PC-3 (cell line): ENCODE measurements at regions not wholly inside any gene's neighbourhood (a gene's known extent, or its start where the extent isn't known, plus 50 kb on each side); places are given as distances from the start of the nearest gene placed in this dataset.

Experiments used
- ATAC-seq: fragments of 200-7000 bp; cut with Tn5 transposase; 2 replicates; pipeline ENCODE4 v1.9.1; 2020; ENCODE audit warnings: mild to moderate bottlenecking, moderate library complexity
- BruUV-seq: library from RNA; stranded (reverse); fragments of 400-500 nt; replicated peaks from 2 replicates; lab custom pipeline; 2021; lab: Mats Ljungman, UMichigan
- CTCF ChIA-PET: fragments of 300-600 bp; sonication (Branson Sonifier 250); formaldehyde crosslinking; loops from one replicate; lab custom pipeline; 2022; ENCODE audit warnings: antibody characterized with exemption; lab: Charles Lee
- POLR2A ChIA-PET: fragments of 300-600 bp; sonication (Branson Sonifier 250); formaldehyde crosslinking; loops from one replicate; lab custom pipeline; 2022; ENCODE audit warnings: antibody characterized with exemption; ENCODE audit not compliant: unreplicated experiment; lab: Charles Lee
- DNase-seq: peaks from one replicate; pipeline ENCODE4 v3.0.0-alpha.2; 2015
- H2AFZ ChIP-seq: fragments of 300-600 bp; sonication (generic); 2 replicates; pipeline ENCODE4 v1.6.0; 2016; ENCODE audit warnings: antibody characterized with exemption, low read length
- H3F3A ChIP-seq: fragments of 300-600 bp; sonication (generic); one replicate; pipeline ENCODE4 v1.6.0; 2017; ENCODE audit warnings: antibody characterized with exemption, low read length, control low read depth, mild to moderate bottlenecking; ENCODE audit not compliant: unreplicated experiment
- H3K27ac ChIP-seq: fragments of 300-600 bp; sonication (generic); 2 replicates; pipeline ENCODE4 v1.5.1; 2016; ENCODE audit warnings: mild to moderate bottlenecking, low read length
- H3K27me3 ChIP-seq: fragments of 300-600 bp; sonication (generic); 2 replicates; pipeline ENCODE4 v1.6.1; 2016; ENCODE audit warnings: low read length, mixed read lengths
- H3K36me3 ChIP-seq: fragments of 300-600 bp; sonication (generic); 2 replicates; pipeline ENCODE4 v1.6.1; 2016; ENCODE audit warnings: low read depth, mixed run types, low read length, mixed read lengths
- H3K4me1 ChIP-seq: fragments of 300-600 bp; sonication (generic); 2 replicates; pipeline ENCODE4 v1.5.1; 2016; ENCODE audit warnings: low read length; ENCODE audit not compliant: insufficient read depth
- H3K4me2 ChIP-seq: fragments of 300-600 bp; sonication (generic); 2 replicates; pipeline ENCODE4 v1.6.0; 2016; ENCODE audit warnings: low read length
- H3K4me3 ChIP-seq: fragments of 300-600 bp; sonication (generic); 2 replicates; pipeline ENCODE4 v1.5.1; 2016; ENCODE audit warnings: mild to moderate bottlenecking, low read length, mixed read lengths
- H3K79me2 ChIP-seq: fragments of 300-600 bp; sonication (generic); 2 replicates; pipeline ENCODE4 v1.6.1; 2017; ENCODE audit warnings: low read length, mixed read lengths
- H3K9ac ChIP-seq: fragments of 300-600 bp; sonication (generic); 2 replicates; pipeline ENCODE4 v1.6.0; 2016; ENCODE audit warnings: mild to moderate bottlenecking, low read length
- H3K9me2 ChIP-seq: fragments of 300-600 bp; sonication (generic); replicated peaks from 2 replicates; pipeline ENCODE4 v1.6.1; 2016; ENCODE audit warnings: mixed run types, low read length, mixed read lengths
- H3K9me3 ChIP-seq: fragments of 300-600 bp; sonication (generic); 2 replicates; pipeline ENCODE4 v1.6.1; 2016; ENCODE audit warnings: low read length, mixed read lengths
- H4K20me1 ChIP-seq: fragments of 300-600 bp; sonication (generic); 2 replicates; pipeline ENCODE4 v1.6.1; 2016; ENCODE audit warnings: low read length, mixed read lengths
- CTCF ChIP-seq: fragments of 300-600 bp; sonication (generic); conservative IDR thresholded peaks from 2 replicates; pipeline ENCODE4 v1.5.1; 2017; ENCODE audit warnings: antibody characterized with exemption, low read depth, mild to moderate bottlenecking, low read length
- EZH2 ChIP-seq: fragments of 300-600 bp; sonication (generic); IDR thresholded peaks from one replicate; pipeline ENCODE4 v1.6.1; 2017; ENCODE audit warnings: antibody characterized with exemption, mild to moderate bottlenecking, low read length; ENCODE audit not compliant: unreplicated experiment
- EZH2phosphoT487 ChIP-seq: fragments of 300-600 bp; sonication (generic); IDR thresholded peaks from 2 replicates; pipeline ENCODE4 v1.6.1; 2018; ENCODE audit warnings: mild to moderate bottlenecking, antibody characterized with exemption, low read length, borderline replicate concordance
- intact Hi-C: fragments of 100-400 bp; cut with micrococcal nuclease; formaldehyde crosslinking; loops from 2 replicates; pipeline ENCODE4 v1.9.0; 2023

- no peaks in the 10 kb centered on the region for H4K20me1 ChIP-seq
- H3K27me3 ChIP-seq, result no peaks in the 10 kb centered on the region
- ChIA-PET POLR2A (no interaction called here), CTCF (no interaction called here)
- H3K79me2 ChIP-seq, result no peaks in the 10 kb centered on the region
- H3K27ac ChIP-seq, result no peak overlapping the region
- no peaks in the 10 kb centered on the region for H3K9me2 ChIP-seq
- ATAC-seq (no peak), DNase-seq (no peak)
- no peak for TF ChIP-seq CTCF
- TF ChIP-seq EZH2, result no peak
- TF ChIP-seq EZH2phosphoT487, result no peak
- no TSS peak for BruUV-seq
- H3K4me3 ChIP-seq, result no peak overlapping the region
- H2AFZ ChIP-seq, result no peak overlapping the region
- H3F3A ChIP-seq, result no peaks in the 10 kb centered on the region
- H3K9ac ChIP-seq, result no peak overlapping the region
- no peaks in the 10 kb centered on the region for H3K9me3 ChIP-seq
- intact Hi-C loops, result no loop called here
- no peaks in the 10 kb centered on the region for H3K4me1 ChIP-seq
- no peak overlapping the region for H3K4me2 ChIP-seq
- no peaks in the 10 kb centered on the region for H3K36me3 ChIP-seq
Measured at GRCh38 chr2:201978986-201979385, 54.7 kb upstream of the FZD7 start.

DNA sequence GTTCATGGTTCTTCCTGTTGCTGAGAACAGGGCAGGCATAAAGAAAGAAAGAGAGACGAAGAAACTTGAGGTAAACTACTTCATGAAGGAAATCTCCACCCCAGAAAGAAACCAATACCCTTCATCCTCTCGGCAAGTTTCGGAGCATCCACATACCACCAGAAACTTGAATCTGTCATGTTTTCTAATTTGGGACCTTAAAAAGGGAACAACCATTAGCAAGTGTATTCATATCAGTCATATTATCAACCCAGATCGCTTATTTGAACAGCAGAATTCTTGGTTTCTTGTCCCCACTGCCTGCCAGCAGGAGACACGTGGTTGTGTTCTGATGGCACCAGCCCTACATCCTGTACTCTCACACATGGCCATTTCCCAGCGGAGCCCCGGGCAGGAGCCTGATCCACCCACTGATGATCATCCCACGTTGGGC is 53.2 kb upstream of the FZD7 start:
- ATAC-seq (no peak), DNase-seq (no peak)
- H3K4me3 ChIP-seq, result no peak overlapping the region
- H3K9ac ChIP-seq, result no peak overlapping the region
- POLR2A ChIA-PET, result no interaction called here
- no peaks in the 10 kb centered on the region for H3K79me2 ChIP-seq
- no TSS peak for BruUV-seq
- no peak overlapping the region for H3K27ac ChIP-seq
- H3F3A ChIP-seq, result no peaks in the 10 kb centered on the region
- H2AFZ ChIP-seq, result no peak overlapping the region
- no peaks in the 10 kb centered on the region for H3K36me3 ChIP-seq
- no peak overlapping the region for H3K4me2 ChIP-seq
- no peaks in the 10 kb centered on the region for H3K27me3 ChIP-seq
- no peaks in the 10 kb centered on the region for H4K20me1 ChIP-seq
- no peaks in the 10 kb centered on the region for H3K4me1 ChIP-seq
- H3K9me3 ChIP-seq, result no peaks in the 10 kb centered on the region
- CTCF ChIA-PET, result no interaction called here
- no peaks in the 10 kb centered on the region for H3K9me2 ChIP-seq
- intact Hi-C loops, result no loop called here
- no peak for TF ChIP-seq CTCF

DNA sequence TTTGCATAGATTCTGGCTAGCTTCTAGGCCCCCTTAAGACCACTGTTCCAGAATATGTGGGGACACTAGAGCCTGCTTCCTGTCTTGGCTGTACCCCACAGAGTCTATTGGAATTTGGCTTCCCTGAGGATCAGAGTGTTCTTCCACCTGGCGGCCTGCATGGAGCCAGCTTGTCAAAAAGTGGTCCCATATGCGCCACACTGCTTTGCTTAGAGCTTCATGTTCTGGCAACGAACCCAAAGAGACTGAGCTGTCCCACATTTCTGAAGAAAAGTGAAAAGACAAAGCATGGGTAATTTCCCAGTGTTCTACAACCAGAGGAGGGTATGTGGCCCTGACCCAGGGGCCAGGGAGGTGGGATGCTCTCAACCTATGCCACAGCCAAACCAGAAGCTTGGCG is 52.7 kb upstream of the FZD7 start:
- Histone ChIP-seq H4K20me1 (no peaks in the 10 kb centered on the region), H3K79me2 (no peaks in the 10 kb centered on the region), H3K9me3 (no peaks in the 10 kb centered on the region), H3K36me3 (no peaks in the 10 kb centered on the region), H3K4me2 (no peak overlapping the region), H3K9me2 (no peaks in the 10 kb centered on the region), H2AFZ (no peak overlapping the region), H3K9ac (no peak overlapping the region), H3K4me3 (no peak overlapping the region), H3K27ac (no peak overlapping the region), H3K4me1 (no peaks in the 10 kb centered on the region), H3K27me3 (no peaks in the 10 kb centered on the region), H3F3A (no peaks in the 10 kb centered on the region)
- BruUV-seq, result no TSS peak
- intact Hi-C loops, result no loop called here
- TF ChIP-seq EZH2 (no peak), CTCF (no peak), EZH2phosphoT487 (no peak)
- ChIA-PET POLR2A (no interaction called here), CTCF (no interaction called here)
- DNase-seq, result no peak
- ATAC-seq, result no peak
